Fibroblast of skin of right biceps (primary cell): ENCODE measurements at regions not wholly inside any gene's neighbourhood (a gene's known extent, or its start where the extent isn't known, plus 50 kb on each side); places are given as distances from the start of the nearest gene placed in this dataset.

ENCODE experiments used
- DNase-seq: peaks from one replicate; pipeline ENCODE4 v3.0.0-alpha.2; 2013

DNA sequence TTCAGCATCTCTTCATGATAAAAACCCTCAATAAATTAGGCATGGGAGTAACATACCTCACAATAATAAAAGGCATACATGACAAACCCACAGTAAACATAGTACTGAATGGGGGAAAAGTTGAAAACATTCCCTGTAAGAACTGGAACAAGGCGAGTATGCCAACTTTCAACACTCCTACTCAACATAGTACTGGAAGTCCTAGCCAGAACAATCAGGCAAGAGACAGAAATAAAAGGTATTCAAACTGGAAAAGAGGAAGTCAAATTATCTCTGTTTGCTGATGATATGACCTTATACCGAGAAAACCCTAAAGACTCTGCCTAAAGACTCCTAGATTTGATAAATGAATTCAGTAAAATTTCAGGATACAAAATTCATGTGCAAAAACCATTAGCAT lies 167.6 kb downstream of the TMEM38B start:
- no peak for DNase-seq

DNA sequence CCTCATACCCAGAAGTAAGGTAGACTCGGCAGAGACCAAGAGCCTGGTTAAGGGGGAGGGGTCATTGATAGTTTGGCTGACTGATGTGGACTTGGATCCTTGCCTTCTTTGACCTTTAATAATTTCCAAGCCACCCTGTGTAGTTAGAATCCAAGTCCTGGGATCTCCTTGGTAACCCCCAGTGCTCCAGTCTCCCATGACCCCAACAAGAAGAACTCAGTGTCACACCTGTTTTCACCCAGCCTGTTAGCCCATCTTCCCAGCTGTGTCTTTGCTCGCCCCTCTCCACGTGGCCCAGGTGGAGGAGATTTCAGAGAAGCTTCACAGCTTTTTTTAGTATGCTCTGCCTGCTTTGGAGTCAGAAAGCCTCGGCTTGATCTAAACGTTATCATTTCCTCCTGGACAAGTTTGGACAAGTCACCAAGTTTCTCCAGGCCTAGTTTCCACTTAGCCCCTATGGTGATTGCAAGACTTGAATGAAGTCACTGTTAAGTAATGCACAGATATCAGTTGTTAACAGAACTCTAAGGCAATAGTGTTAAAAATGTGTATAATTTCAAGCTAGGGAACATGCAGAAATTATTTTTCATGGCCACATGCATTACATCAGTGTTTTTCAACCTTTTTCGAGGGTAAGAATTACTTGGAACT lies 170.0 kb downstream of the TMEM38B start:
- no peak for DNase-seq

DNA sequence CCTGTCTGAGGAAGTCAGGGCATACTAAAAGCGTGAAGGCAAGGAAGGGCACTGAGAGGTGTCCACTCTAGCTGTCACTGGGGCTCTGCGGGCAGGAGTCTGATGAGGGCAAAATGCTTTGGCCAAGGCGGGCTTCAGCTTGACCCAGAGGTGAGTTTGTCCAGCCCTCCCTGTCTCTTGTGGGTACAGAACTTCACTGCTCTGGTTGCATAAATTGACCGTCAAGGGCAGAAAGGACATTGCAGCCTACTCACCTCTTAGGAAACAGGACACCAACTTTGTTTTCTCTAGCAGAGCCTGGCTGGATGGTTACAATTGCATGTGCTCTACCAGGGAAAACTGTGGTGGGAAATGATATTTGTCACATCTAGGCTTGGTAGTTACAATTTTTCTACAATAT lies 170.9 kb downstream of the TMEM38B start:
- DNase-seq = no peak

DNA sequence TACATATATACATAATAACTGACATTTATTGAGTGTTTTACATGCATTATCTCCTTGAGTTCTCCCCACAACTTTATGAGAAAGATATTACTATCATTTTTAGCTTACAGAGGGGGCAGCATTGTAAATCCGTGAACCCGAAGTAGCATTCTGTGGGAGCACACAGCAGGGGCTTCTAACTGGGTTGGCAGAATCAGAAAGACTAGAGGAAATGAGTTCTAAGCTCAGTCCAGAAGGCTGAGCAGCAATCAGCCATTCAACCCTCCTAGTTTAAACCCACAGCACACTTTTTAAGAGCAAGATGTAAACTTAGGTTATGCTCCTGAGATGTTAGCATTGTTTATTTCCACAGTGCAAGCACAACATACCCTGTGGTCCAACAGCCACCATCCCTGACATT lies 177.2 kb downstream of the TMEM38B start:
- DNase-seq = no peak

DNA sequence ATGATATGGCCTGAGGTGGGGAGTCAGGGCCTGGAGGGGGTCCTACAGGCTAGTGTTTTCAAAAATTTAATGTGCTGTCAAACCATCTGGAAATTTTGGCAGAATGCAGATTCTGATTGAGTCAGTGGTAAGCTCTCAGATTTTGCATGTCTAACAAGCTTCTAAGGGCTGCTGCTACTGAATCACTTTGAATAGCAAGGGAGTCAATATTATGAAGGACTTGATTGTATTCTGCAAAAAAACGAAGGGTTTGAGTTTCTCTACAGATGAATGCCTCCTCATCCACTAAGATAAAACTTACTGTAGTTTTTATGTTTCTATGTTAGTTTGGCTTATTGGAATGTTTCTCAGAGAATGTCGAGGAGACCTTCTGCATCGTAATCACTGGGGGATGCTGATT lies 179.5 kb downstream of the TMEM38B start:
- no peak for DNase-seq

DNA sequence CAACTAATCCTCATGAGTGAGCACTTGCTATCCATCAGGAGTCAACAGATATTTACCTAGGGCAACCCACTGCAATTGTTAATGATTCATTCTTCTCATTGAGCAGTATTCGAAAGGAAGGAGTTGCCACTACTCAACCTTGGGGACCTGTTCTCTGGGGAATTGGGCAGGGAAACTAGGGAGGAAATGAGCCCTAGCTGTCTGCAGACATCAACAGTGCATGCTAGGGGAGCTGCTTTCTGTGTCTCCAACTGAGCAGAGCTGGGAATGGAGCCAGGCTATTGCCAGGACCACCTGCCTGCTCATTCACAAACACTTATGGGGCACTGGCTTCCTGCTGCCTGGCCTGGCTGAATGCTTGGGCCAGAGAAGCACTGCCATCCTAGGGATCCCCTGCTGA lies 183.4 kb downstream of the TMEM38B start:
- DNase-seq = no peak

DNA sequence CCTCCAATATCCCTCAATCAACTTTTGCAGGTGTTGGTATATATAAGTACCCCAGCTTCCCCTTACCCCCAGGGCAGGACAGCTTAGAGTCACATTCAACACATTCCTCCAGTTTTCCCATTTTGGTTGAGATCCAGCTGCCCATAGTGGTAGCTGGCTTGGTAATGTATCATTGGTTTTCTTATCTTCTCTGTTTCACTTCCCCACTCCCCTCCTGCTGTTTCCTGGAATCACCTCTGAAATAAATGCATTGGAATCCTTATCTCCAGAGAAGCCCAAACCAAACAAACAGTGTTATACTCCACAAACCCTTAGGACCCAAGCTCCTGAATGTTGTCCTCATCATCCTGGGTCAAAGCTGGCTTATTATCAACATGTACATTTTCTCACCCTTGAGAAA lies 184.8 kb downstream of the TMEM38B start:
- DNase-seq = no peak

DNA sequence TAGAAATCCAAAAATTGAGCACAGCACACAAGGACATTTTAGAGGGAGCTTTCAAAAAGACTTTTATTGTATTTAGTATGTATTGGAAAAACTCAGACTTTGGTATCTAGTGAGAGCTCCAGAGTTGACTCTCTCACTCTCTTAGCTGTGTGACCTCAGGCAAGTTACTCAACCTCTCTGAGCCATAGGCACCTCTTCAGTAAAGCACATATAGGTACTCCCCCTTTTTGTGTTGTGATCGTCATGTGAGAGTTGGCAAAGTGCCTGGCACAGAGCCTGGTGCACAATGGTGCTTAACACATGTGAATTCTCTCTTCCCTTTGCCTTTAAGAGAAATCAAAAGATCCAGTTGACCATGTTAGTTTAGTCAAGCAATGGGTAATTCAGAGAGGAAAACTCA lies 186.2 kb downstream of the TMEM38B start:
- no peak for DNase-seq

DNA sequence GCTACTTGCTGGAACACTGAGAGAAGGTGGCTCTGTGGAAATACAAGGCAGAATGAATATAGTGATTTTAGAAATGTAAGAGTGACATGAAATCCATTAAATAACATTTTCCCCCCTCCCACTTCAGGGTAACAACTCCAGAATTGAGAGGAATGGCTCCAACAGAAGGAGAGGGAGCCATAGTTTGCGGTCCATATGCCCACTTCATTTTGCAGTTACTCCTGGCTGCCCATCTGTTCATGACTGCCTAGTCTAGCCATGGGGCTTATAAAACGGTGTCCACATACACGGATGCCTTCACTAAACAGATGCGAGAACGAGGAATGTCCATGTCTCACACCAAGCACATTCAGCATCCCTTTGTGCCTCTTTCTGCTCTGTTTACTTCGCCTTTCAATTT lies 186.7 kb downstream of the TMEM38B start:
- no peak for DNase-seq

DNA sequence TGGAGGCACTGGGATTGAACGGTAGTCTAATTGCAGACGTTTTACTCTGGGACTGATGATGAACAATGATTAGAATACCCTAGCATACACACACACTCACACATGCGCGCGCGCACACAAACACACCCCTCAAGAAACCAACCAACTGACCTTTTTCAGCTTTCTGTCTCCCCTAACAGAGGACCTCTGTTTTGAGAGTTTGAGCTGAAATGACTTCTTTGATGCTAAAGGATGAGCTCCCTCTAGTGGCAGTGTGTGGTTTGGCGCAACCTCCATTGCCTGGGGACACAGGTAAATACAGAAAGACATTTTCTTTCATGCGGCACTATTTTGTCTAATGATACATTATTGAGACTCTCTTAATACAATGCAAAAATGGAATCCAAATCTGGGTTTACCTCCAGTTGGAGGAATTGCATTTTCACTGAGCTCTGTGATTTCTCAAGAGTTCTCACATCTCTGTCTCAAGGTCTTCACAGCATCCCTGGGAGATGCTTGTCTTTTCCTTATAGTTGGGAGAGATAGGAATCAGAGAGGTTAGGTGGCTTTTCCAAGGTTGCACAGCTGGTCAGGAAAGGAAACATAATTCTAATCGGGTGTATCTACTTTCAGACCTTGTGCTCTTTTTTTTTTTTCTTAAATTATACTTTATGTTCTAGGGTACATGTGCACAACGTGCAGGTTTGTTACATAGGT lies 187.5 kb downstream of the TMEM38B start:
- peak; percentile 51 for DNase-seq

DNA sequence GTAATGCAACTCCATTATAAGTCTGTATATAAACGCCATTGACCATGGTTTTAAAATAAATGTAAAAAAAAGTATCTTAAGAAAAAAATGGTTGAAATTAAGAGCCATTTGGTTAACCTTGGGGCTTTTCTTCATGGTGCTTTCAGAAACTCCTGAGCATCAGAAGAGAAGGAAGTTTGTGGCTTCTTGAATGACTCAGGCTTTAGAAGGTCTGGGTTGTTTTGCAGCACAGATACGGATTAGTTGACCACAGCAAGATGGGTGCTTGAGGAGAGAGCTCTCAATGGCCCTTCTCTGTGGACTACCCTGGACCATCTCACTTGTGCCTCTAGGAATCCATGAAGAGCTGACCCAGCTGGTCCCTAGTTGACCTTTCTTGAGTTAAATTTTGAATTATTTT lies 189.5 kb downstream of the TMEM38B start:
- DNase-seq = no peak

DNA sequence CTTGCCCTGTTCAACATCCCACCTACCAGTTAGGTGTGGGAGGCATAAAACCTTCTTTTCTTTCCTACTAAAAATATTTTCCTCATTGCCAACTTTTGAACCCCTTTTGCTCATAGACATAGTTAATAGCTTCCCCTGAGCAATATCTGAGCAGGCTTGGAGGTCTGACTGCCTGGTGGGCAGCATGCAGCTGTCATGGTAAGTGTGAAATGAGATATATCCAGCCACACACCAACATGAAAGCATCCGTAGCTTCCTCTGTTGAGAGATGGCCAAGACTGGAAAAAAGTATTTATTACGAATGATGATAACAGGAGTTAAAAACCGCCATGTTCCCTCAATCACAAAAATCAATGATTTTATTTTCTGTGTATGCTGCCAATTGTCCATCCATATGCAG lies 190.1 kb downstream of the TMEM38B start:
- DNase-seq = no peak

DNA sequence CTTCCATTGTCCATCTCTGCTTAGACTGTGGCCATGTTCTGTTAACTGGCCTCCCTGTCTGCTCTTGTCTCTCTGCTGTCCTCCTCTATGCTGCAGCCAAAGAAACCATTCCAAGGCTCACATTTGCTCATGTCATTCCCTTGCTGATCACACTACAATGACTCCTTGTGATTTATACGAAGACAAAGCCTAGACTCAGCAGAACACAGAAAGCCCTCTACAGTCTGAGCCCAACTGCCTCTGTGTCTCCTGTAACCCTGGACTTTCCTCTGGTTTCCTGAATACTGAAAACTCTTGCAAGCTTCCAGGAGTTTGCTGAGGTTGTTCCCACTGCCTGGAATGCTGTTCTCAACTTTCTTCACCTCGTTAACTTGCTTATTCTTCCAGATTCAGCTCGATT lies 191.8 kb downstream of the TMEM38B start:
- DNase-seq = no peak

DNA sequence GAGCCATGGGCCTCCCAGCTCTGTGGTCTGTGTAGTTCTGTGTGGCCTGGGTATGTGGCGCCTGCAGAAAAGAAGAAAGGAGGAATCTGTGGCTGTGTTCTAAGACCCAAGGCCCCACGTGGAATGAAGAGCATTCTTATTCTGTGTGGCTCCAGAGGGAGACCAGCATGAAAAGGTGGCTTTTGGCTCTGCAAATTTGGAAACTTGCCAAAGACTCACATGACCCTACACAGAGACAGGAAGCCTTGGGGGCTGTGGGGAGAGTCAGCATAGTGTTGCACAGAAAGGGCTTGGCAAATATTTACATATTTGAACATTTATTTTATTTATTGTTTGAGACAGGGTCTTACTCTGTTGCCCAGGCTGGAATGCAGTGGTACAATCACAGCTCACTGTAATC lies 193.3 kb downstream of the TMEM38B start:
- DNase-seq = no peak

DNA sequence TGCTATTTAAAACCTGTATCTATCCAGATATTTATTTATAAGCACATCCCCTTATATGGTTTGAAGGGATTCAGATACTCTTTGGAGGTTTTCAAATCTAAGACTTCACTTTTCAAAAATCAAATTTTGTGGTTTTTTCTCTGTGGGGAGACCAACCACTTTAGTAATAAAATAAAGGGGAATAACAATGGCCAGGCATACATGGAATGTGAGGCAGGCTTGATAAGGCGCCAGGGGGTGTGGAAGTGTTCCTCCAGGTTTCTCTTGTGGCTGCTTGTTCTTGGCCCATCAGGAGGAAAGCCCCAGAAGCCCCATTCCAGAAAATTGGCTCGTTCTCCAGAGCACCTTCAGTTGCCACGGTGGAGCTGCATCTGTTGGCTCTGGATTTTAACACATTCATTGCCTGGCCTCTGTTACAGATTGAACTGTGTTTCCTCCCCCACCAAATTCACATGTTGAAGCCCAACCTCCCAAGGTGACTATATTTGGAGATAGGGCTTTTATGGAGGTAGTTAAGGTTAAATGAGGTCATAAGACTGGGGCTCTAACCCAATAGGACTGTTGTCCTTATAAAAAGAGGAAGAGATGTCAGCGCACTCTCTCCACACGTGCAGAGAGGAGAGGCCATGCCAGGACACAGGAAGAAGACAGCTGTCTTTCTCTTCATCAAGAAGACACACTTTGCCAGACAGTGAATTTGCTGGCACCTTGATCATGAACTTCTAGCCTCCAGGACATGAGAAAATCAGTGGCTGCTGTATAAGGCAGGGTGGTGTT lies 195.9 kb downstream of the TMEM38B start:
- peak; percentile 32 for DNase-seq

DNA sequence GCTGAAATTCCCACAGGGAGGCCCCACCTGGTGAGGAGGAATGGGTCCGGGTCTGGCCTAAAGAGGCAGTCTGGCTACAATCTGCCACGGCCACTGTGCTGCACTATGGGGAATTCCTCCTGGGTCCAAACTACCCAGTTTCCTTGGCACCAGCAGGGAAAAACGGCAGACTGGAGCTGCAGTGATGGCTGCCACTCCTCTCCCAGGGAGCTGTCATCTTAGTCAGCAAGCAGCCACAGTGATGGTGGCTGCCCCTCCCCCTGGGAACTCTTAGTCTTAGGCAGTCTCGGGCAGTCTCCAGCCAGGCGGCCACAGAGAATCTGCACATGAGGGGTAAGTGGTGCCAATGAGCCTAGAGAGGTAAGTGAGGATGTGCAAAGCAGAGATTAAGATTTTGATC lies 205.8 kb downstream of the TMEM38B start:
- no peak for DNase-seq

DNA sequence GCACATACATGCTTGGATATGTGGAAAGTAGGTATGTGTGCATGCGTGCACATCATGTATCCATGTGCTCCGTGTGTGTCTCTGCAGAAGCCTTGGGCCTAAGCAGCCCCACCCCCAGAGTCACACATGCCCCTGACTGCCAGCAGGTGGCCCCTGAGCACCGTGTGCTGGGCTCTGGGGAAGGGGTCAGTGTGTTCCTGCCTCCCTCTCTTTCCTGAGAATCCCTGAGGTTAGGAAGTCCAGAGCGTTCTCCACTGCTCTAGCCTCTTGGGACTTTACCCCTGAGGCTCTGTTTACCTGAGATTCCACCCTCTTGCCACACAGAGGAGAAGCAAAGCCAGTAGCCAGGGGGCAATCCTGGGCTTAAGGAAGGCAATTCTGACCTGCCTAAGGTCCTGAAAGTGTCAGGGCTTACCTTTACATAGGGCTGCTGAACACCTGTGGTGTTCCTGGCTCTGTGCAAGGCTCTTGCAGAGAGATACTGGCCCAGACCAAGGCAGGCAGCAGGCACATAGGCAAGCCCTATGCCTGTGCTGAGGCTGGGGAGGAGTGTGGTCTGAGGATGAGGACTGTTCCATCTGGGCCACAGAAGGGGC lies 207.3 kb downstream of the TMEM38B start:
- DNase-seq = peak; percentile 56

DNA sequence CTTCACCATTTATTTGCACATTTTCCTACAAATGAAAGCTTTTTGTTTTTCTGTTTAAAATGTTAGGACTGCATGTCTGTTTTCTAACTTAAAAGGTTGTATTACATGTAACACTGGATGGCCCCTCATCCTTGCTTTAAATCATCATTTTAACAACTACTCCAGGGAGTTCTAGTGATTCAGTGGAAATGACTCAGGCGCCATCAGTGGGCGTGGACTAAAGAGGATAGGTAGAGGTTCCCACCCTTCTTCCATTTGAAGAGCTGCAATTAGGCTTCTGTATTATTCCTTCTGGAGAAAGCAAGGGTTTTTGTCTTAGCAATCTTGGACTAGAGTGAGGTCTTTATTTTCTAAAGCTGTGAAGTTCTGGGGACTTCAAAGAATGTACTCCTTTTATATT lies 213.7 kb downstream of the TMEM38B start:
- peak; percentile 29 for DNase-seq

DNA sequence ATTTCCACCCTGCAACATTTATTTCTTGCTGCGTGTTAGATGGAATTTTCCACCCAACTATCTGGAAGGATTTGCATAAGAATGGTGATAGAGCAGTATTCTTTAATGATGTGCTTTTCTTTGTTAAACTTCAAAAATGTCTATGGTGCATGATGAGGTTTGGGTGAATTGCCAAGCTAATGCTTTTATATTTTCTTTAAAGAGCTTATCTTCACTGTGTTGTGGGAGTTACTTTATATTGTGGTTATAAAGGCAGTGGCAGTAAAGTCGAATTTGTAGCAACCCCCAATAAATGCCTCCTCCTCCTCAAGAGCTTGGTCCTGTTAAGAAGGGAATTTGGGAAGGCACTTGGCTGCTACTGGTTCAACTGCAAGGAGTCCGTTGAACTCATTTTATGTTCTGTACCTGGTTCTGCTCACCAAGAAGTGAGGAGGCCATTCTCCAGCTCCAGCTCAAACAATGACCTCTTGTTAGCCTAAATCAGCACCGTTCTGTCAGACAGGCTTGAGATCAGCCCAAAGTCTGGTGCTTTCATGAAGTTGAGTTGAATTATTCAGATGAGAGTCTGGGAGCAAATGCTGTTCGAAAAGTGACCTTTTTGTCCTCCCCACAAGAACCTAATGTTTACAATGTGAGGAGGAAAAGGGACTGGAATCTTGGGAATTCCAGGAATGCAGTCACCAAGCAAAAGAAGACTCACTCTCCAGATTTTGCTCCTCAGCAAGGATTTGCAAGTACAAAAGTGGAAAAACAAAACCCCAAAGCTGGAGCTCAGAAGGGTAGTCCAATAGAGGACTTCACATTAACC lies 217.0 kb downstream of the TMEM38B start:
- DNase-seq = peak; percentile 70

DNA sequence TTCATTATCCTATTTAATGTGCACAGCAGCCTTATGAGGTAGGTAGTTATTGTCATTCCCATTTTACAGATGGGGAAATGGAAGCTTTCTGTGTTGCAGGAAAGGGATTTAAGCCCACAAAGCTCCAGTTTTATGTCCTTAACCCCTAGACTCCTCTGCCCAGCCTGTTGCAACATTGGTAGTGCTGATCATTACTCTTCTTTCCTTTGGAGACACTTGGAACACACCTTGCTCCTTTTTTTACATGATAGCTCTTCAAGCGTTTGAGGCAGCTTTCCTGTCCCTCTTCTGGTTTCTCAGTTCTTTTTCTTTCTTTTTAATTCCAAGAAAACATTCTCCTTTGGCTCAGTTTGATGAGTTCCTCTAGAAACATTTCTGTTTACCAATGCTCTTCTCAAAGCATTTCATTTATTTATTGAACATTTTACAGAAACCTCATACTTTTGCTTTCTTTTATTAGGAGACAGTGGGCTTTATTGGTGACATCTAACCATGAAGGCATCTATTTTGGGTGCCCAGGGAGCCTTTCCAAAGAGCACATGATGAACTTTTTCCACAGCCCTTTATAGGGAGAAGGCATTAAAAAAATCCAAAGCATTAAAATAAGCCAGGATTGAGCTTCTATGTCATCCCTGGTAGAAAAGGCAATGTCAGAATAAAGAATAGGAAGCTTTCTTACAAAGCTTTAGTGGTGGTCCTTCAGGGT lies 218.0 kb downstream of the TMEM38B start:
- no peak for DNase-seq

DNA sequence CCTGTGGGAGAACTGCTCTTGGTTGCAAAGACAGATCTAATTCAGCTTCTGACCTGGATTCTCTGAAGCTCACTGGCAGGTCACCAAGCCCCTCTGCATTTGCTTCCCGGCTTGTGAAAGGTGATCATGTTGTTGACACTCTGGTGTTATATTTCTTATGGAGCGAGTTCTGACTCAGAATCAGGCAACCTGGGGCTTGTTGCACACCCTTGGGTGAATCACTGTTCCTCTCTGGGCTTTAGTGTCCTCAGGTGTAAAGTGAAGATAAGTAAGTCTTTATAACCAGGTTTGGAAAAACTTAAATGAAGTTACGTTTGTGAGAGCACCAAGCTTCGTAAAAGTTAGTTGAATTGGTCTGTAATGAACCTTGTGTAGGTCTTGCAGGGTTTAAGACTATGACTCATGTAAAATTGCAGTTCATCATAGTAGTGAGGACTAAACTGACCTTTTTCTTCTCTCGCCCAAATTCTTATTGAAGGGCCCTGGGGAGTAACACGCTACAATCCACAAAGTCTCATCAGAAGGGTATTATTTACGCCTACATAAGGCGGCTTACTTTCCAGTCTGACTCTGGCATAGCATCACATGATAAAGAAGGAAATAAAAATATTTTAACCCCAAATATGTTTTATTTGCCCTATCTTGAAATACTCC lies 218.6 kb downstream of the TMEM38B start:
- no peak for DNase-seq
